PC-9 (cell line): ENCODE measurements at regions not wholly inside any gene's neighbourhood (a gene's known extent, or its start where the extent isn't known, plus 50 kb on each side); places are given as distances from the start of the nearest gene placed in this dataset.

Source experiments
- CTCF ChIP-seq: fragments of 200-600 bp; sonication (generic); conservative IDR thresholded peaks from 2 replicates; pipeline ENCODE4 v1.6.1; 2017; ENCODE audit warnings: mixed run types, antibody characterized with exemption, mild to moderate bottlenecking, moderate library complexity
- EZH2 ChIP-seq: fragments of 200-600 bp; sonication (generic); IDR thresholded peaks from 2 replicates; pipeline ENCODE4 v1.8.0; 2017; ENCODE audit warnings: antibody characterized with exemption, low read depth

- TF ChIP-seq CTCF (no peak), EZH2 (no peak)
Observed at GRCh38 chr3:62982795-62983455, 107.7 kb upstream of the CADPS start.
